Spinal cord (tissue), 9 donors: ENCODE measurements at regions not wholly inside any gene's neighbourhood (a gene's known extent, or its start where the extent isn't known, plus 50 kb on each side); places are given as distances from the start of the nearest gene placed in this dataset.
"Not testable (repeated sequence)": the region's sequence is repeated elsewhere in the genome, so short reads cannot be mapped to it uniquely, and the experiment has no call there.

Experiments
- DNase-seq, 6 donors: peaks; one replicate each; pipeline versions ENCODE4 v3.0.0 to v3.0.0-alpha.2; 2013 to 2015; ENCODE audit warnings: low spot score in 6 of 6, low read depth in 4 of 6
- H3K27ac ChIP-seq: one replicate; pipeline ENCODE4 v1.5.1; 2013; ENCODE audit warnings: low read depth, low read length, control low read depth
- H3K27me3 ChIP-seq: one replicate; pipeline ENCODE4 v1.6.1; 2013; ENCODE audit warnings: low read length; ENCODE audit not compliant: control insufficient read depth, insufficient read depth
- H3K36me3 ChIP-seq: one replicate; pipeline ENCODE4 v1.6.1; 2013; ENCODE audit warnings: low read length; ENCODE audit not compliant: control insufficient read depth, insufficient read depth
- H3K4me1 ChIP-seq: one replicate; pipeline ENCODE4 v1.6.1; 2013; ENCODE audit warnings: low read length; ENCODE audit not compliant: control insufficient read depth, insufficient read depth
- H3K4me3 ChIP-seq: one replicate; pipeline ENCODE4 v1.5.1; 2013; ENCODE audit warnings: low read depth, low read length, control low read depth
- H3K9me3 ChIP-seq: one replicate; pipeline ENCODE4 v1.6.1; 2013; ENCODE audit warnings: low read length; ENCODE audit not compliant: control insufficient read depth, insufficient read depth
- WGBS: methylation state at CpG from one replicate; pipeline ENCODE4 v1.1.5; 2013; ENCODE audit warnings: missing lambda C conversion rate; ENCODE audit not compliant: insufficient coverage; 5-methylcytosine and 5-hydroxymethylcytosine counted together
- donor health status: healthy.

DNA sequence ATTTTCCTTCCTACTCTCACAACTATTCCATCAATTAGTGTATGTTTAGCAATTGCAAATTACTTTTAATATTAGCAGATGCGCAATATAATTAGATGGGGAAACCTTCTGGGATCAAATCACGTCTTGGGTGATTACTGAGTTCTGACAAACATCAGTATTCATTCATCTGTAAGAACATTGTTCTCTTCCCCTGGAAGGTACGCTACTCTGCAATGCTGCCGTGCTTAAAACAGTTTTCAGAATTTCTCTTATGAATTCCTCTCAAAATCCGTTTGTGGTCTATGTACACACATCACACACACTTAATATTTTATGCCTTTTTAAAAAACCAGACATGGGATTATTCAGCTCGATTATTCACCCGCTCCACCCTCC lies 237.5 kb upstream of the NEBL start:
- Histone ChIP-seq H3K27me3 (no peaks in the 10 kb centered on the region), H3K36me3 (no peaks in the 10 kb centered on the region), H3K4me3 (no peak overlapping the region), H3K9me3 (no peaks in the 10 kb centered on the region), H3K27ac (peak overlapping the region; percentile 62), H3K4me1 (peaks cover 11% of the 10 kb centered on the region)
- WGBS, result 54% methylated on average over 6 of the region's 7 CpGs
- DNase-seq, result peak in 1 of 6 donors; percentile 18

DNA sequence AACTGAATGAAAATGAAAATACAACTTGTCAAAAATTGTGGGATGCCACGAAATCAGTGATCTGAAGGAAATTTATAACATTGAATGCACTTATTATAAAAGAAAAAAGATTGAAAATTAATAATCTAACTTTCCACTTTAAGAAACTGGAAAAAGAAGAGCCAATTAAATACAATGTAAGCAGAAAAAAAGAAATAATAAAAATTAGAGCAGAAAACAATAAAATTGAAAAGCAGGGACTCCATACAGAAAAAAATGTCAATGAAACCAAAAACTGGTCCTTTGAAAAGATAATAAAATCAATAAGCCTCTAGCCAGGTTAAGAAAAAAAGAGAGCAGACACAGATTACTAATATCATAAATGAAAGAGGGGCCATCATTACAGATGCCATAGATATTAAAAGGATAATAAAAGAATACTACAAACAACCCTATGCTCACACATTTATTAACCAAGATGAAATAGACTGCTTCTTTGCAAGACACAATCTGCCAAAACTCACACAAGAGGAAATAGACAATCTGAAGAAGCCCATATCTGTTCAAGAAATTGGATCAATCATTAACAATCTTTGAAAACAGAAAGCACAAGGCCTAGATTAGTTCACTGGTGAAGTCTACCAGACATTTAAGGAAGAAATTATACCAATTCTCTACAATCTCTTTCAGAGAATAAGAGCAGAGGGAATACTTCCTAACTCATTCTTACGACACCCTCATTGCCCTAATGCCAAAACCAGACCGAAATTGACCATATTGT lies 233.8 kb upstream of the NEBL start:
- DNase-seq, result no peak
- H3K27ac ChIP-seq, result no peak overlapping the region
- no peak overlapping the region for H3K4me3 ChIP-seq
- no peaks in the 10 kb centered on the region for H3K27me3 ChIP-seq
- no peaks in the 10 kb centered on the region for H3K9me3 ChIP-seq
- peaks cover 12% of the 10 kb centered on the region for H3K4me1 ChIP-seq
- no peaks in the 10 kb centered on the region for H3K36me3 ChIP-seq
- WGBS, result no CpG with 5 or more reads among the region's 3 CpGs

DNA sequence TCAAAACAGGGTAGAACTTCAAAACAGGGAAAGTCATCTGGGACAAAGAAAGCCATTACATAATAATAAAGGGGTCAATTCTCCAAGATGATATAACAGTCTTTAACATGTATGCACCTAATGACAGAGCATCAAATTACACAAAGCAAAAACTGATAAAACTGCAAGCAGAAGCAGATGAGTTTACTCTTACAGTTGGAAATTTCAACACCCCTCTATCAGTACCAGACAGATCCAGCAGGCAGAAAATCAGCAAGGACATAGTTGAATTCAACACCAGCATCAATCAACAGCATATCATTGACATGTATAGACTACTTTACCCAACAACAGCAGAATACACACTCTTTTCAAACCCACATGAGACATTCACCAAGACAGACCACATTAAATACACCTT lies 233.0 kb upstream of the NEBL start:
- H3K9me3 ChIP-seq, result no peaks in the 10 kb centered on the region
- H3K27ac ChIP-seq, result no peak overlapping the region
- H3K4me3 ChIP-seq, result no peak overlapping the region
- no peak for DNase-seq
- no peaks in the 10 kb centered on the region for H3K27me3 ChIP-seq
- H3K4me1 ChIP-seq, result peaks cover 8% of the 10 kb centered on the region
- no peaks in the 10 kb centered on the region for H3K36me3 ChIP-seq

DNA sequence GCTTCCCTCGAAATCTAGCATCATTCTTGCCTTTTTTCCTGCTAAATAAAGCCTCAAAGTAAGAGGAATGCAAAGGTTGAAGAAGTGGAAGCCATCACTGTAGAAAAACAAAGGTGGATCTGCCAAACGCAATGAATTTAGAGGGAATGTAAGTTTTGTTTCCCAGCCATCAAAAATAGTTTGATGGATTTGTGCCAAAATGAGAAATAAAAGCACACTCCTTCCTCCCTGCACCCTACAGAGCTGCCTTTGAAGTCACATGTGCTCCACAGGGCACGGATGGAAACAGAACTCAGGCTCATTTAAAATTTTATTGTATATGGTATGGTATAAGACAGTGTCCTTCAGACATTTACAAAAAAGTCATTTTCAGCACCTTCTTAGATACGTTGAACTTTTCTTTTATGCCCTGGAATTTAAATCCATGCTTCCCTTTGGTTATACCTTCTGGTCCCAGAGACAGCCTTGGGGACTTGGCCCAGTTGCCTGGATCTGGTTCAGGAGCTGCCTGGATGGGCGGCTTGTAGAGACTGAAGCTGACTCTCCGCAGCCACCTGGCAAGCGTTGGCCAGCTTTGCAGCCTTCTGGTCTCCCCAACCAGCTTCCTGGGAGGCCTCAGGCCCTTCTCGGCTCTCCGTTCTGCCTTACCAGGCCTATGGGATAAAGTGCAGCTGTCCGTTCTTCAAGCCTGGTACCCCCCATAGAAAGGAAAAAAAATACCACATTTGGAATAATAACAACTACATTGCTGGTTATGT lies 228.5 kb upstream of the NEBL start:
- DNase-seq, result peak in 1 of 6 donors; percentile 71
- Histone ChIP-seq H3K4me3 (no peak overlapping the region), H3K9me3 (no peaks in the 10 kb centered on the region), H3K36me3 (no peaks in the 10 kb centered on the region), H3K27me3 (no peaks in the 10 kb centered on the region), H3K27ac (peak overlapping the region; percentile 47), H3K4me1 (peaks cover 4% of the 10 kb centered on the region)
- 77% methylated on average over 5 of the region's 10 CpGs for WGBS

DNA sequence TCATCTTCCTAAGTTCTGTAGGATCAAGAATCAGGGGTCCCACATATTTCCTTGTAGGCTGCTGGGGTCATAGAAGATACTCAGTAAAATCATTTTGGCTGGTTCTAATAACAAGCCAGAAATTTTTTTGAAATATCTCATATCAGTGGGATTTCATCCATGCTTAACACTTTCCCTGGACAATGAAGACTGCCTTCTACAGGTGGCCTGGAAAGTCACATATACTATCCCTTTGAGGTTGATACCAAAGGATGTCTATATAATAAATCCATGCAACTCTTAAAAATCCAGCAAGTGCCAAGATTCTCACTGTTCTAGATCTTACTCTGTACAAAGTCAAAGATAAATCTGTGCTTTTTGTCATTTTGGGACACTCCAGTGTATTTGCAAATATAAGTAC lies 225.8 kb upstream of the NEBL start:
- Histone ChIP-seq H3K4me1 (peaks cover 4% of the 10 kb centered on the region), H3K4me3 (no peak overlapping the region), H3K27me3 (no peaks in the 10 kb centered on the region), H3K36me3 (no peaks in the 10 kb centered on the region), H3K27ac (no peak overlapping the region), H3K9me3 (no peaks in the 10 kb centered on the region)
- no peak for DNase-seq

DNA sequence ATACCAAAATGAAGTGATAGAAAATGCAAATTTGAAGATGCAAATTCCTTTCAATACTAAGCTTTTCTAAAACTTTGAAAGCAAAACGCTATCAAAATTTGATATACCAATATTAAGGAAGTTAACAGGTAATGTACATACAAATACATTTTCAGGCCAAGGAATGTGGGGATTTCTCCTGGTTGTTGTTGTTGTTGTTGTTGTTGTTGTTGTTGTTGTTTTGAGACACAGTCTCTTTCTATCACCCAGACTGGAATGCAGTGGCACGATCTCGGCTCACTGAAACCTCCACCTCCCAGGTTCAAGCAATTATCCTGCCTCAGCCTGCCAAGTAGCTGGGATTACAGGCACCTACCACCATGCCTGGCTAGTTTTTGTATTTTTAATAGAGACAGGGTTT lies 224.7 kb upstream of the NEBL start:
- not testable (repeated sequence) for H3K27ac ChIP-seq, H3K4me3 ChIP-seq, H3K4me1 ChIP-seq, H3K36me3 ChIP-seq, H3K27me3 ChIP-seq, DNase-seq, H3K9me3 ChIP-seq
- WGBS, result no CpG with 5 or more reads among the region's 3 CpGs

DNA sequence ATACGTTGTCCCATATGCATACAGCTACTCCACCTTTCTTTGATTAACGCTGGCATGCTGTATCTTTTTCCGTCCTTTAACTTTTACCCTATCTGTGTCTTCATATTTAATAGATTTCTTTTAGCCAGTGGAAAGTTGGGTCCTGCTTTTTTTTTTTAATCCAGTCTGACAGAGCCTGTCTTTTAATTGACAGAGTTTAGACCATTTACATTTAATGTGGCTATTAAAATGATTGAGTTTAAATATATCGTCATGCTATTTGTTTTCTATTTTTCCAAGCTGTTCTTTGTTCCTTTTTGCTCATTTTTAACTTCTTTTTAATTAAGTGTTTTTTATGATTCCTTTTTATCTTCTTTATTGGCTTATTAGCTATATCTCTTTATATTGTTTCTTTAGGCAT lies 217.6 kb upstream of the NEBL start:
- WGBS, result 100% methylated on average over 1 of the region's 4 CpGs
- no peaks in the 10 kb centered on the region for H3K36me3 ChIP-seq
- no peaks in the 10 kb centered on the region for H3K27me3 ChIP-seq
- no peak for DNase-seq
- H3K27ac ChIP-seq, result no peak overlapping the region
- no peak overlapping the region for H3K4me3 ChIP-seq
- H3K4me1 ChIP-seq, result no peaks in the 10 kb centered on the region
- peaks cover 4% of the 10 kb centered on the region for H3K9me3 ChIP-seq

DNA sequence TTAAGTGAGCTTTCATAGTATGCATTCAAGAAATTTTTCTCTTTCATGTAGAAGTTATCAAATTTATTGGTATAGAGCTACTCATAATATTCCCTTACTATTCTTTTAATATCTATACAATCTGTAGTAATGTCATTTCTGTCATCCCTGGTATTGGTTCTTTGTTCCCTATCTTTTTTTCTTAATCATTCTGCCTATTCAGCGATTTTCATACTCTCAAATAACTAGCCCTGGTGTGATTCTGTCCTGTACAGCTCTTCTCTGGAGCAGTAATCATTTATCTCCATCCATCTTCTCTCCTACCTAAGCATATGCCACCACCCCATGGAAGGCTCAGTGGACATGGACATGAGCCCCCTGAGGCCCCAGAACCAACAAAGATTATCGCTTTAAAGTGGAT lies 213.2 kb upstream of the NEBL start:
- H3K36me3 ChIP-seq, result no peaks in the 10 kb centered on the region
- no peak overlapping the region for H3K27ac ChIP-seq
- no peak for DNase-seq
- H3K4me1 ChIP-seq, result no peaks in the 10 kb centered on the region
- peaks cover 2% of the 10 kb centered on the region for H3K9me3 ChIP-seq
- WGBS, result 100% methylated on average over 1 of the region's 2 CpGs
- H3K27me3 ChIP-seq, result no peaks in the 10 kb centered on the region
- no peak overlapping the region for H3K4me3 ChIP-seq

DNA sequence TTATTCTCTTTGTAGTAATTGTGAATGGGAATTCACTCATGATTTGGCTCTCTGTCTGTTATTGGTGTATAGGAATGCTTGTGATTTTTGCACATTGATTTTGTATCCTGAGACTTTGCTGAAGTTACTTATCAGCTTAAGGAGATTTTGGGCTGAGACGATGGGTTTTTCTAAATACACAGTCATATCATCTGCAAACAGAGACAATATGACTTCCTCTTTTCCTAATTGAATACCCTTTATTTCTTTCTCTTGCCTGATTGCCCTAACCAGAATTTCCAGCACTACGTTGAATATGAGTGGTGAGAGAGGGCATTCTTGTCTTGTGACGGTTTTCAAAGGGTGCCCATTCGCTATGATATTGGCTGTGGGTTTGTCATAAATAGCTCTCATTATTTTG lies 209.8 kb upstream of the NEBL start:
- not testable (repeated sequence) for H3K27me3 ChIP-seq, H3K4me3 ChIP-seq, DNase-seq, H3K9me3 ChIP-seq, H3K27ac ChIP-seq, H3K4me1 ChIP-seq, H3K36me3 ChIP-seq
- 100% methylated on average over 2 of the region's 4 CpGs for whole genome bisulfite sequencing

DNA sequence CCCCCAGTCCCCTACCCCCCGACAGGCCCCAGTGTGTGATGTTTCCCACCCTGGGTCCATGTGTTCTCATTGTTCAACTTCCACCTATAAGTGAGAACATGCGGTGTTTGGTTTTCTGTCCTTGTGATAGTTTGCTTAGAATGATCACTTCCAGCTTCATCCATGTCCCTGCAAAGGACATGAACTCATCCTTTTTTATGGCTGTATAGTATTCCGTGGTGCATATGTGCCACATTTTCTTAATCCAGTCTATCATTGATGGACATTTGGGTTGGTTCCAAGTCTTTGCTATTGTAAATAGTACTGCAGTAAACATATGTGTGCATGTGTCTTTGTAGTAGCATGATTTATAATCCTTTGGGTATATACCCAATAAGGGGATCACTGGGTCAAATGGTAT lies 208.2 kb upstream of the NEBL start:
- not testable (repeated sequence) for DNase-seq, H3K27ac ChIP-seq, H3K36me3 ChIP-seq, H3K4me3 ChIP-seq, H3K4me1 ChIP-seq, H3K9me3 ChIP-seq, H3K27me3 ChIP-seq
- no CpG with 5 or more reads among the region's 3 CpGs for WGBS
